Astrocyte of the spinal cord (primary cell): ENCODE measurements at regions not wholly inside any gene's neighbourhood (a gene's known extent, or its start where the extent isn't known, plus 50 kb on each side); places are given as distances from the start of the nearest gene placed in this dataset.
A peak's percentile ranks its signal among the peaks of the same experiment; 100 is the strongest.
"Not testable (repeated sequence)": the region's sequence is repeated elsewhere in the genome, so short reads cannot be mapped to it uniquely, and the experiment has no call there.

ENCODE experiments used
- DNase-seq: peaks from one replicate; pipeline ENCODE4 v3.0.0; 2011; ENCODE audit warnings: low read depth, low spot score
- H3K4me3 ChIP-seq: 2 replicates; pipeline ENCODE4 v1.5.1; 2011; ENCODE audit warnings: low read depth, mild to moderate bottlenecking, low read length, moderate library complexity
- in situ Hi-C: cut with HindIII; loops from 2 replicates; pipeline ENCODE4 v1.10.0; 2017; ENCODE audit warnings: low sequenced_read_pairs
- TF ChIP-seq, protein P1 (sequence below): IDR thresholded peaks from 2 replicates; pipeline ENCODE4 v1.5.1; 2012; ENCODE audit warnings: low read depth, mild to moderate bottlenecking, low read length, inconsistent platforms

DNA sequence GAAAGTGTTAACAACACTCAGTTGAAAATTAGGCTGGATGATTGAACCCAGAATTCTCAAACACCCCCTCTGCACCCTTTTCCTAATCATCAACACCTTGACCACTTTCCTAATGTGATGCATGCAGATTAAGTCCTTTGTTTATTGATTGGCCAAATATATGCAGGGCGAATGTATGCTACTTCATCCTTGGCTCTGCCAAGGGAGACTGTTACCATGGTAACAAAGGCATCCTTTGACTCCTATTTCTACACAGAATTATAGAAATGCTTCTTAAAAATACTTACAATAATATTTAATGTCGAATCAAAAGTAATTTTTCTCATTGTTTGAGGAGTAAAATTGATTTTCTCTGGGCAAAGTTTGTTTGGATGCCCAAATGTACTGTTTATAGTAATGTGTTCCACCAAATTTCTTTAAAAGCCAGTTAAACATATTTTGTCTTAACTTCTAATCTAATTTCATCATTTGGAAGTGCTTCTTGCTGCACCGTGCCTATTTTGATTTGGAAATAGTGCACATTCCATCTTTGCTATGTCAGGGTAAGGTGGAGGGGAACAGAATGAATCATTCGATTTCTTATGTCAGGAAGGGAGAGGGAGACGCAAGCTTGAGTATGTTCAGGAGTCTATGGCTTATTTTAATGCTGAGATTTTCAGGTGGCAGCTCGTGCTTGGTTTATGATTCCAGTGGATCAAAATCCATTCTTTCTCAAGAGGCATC lies 1384.3 kb upstream of the WWC1 start:
- H3K4me3 ChIP-seq: no peak overlapping the region
- DNase-seq: peak; percentile 43
- in situ Hi-C loops: no loop called here
- TF ChIP-seq, protein P1, sequence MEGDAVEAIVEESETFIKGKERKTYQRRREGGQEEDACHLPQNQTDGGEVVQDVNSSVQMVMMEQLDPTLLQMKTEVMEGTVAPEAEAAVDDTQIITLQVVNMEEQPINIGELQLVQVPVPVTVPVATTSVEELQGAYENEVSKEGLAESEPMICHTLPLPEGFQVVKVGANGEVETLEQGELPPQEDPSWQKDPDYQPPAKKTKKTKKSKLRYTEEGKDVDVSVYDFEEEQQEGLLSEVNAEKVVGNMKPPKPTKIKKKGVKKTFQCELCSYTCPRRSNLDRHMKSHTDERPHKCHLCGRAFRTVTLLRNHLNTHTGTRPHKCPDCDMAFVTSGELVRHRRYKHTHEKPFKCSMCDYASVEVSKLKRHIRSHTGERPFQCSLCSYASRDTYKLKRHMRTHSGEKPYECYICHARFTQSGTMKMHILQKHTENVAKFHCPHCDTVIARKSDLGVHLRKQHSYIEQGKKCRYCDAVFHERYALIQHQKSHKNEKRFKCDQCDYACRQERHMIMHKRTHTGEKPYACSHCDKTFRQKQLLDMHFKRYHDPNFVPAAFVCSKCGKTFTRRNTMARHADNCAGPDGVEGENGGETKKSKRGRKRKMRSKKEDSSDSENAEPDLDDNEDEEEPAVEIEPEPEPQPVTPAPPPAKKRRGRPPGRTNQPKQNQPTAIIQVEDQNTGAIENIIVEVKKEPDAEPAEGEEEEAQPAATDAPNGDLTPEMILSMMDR: no peak

DNA sequence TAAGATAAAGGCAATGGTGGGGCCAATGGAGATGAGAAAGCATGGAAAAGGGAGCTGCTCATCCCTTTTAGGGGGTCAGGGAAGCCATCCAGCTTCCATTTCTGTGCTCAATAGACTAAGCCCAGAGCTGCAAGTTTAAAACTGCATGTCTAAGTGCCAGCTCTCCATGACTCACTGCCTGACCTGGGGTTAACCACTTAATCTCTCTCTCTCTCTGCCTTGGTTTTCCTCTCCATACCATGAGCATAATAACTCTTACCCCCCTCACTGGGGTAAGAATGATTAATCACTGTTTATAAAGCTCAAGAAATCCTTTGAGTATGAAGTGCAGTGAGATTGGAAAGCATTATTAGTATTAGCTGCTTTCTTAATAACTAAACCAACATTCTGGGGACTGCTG lies 1382.4 kb upstream of the WWC1 start:
- peak; percentile 82 for DNase-seq
- in situ Hi-C loops: no loop called here
- TF ChIP-seq, protein P1: no peak
- no peak overlapping the region for H3K4me3 ChIP-seq

DNA sequence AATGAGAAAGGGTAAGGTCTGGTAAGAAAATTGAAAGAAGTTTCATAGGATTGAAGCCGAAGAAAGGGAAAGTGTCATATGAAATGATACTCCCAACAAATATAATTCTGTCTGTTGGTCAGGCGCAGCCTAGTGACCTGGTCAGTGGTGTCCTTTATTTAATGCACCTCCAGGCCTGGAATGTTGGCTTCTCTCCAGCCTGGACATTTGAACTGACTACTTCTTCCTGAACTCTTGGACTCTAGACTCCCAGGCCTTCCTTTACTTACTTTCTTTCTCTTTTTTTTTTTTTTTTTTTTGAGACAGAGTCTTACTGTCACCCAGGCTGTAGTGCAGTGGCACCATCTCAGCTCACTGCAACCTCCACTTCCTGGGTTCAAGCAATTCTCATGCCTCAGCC lies 1381.5 kb upstream of the WWC1 start:
- DNase-seq: no peak
- H3K4me3 ChIP-seq: no peak overlapping the region
- in situ Hi-C loops: no loop called here
- TF ChIP-seq, protein P1: no peak

DNA sequence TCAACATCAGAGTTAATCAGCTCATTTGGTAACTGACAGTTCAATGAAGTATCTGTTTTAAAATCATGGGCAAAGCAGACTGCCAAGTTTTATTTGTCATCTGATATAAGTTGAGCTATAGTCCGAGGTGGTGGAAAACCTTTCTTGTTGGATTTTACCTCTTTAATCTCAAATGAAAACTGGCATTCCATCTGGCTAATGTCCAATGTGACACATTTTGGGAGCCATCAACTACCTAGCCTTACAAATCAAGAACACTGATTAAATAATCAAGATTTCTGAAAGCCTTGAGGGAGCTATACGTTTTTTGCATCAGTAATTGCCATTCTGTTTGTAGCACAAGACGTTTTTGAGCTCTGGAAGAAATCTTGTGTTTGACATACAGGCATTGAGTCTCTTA lies 1380.5 kb upstream of the WWC1 start:
- DNase-seq: no peak
- in situ Hi-C loops: no loop called here
- no peak overlapping the region for H3K4me3 ChIP-seq
- TF ChIP-seq, protein P1: no peak

DNA sequence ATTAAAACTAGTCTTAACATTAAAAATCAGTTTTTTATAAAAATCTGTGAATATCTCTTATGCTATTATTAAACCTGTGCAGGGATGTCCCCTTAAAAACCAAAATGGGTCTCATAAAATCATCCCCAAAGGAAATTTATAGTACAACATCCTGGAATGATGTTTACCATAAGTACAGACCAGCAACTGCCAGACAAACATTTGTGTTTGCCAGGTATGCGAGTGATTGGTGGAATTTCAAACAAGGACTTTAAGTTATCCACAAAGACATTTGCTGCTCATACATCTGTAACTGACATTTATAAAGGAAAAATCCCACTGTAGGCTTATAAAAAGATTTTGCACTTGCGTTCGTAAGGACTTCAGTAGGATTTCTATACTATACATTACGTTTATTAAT lies 1375.4 kb upstream of the WWC1 start:
- no peak overlapping the region for H3K4me3 ChIP-seq
- in situ Hi-C loops: no loop called here
- no peak for DNase-seq
- TF ChIP-seq, protein P1: no peak

DNA sequence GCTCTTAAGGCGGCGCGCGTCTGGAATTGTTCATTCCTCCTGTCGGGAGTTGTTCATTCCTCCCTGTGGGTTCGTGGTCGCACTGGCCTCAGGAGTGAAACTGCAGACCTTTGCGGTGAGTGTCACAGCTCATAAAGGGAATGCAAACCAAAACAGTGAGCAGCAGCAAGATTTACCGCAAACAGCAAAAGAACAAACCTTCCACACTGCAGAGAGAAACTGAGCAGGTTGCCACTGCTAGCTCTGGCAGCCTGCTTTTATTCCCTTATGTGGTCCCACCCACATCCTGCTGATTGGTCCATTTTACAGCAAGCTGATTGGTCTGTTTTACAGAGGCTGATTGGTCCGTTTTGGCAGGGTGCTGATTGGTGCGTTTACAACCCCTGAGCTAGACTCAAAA lies 1365.3 kb upstream of the WWC1 start:
- TF ChIP-seq, protein P1: no peak
- H3K4me3 ChIP-seq: no peak overlapping the region
- in situ Hi-C loops: no loop called here
- DNase-seq: no peak

DNA sequence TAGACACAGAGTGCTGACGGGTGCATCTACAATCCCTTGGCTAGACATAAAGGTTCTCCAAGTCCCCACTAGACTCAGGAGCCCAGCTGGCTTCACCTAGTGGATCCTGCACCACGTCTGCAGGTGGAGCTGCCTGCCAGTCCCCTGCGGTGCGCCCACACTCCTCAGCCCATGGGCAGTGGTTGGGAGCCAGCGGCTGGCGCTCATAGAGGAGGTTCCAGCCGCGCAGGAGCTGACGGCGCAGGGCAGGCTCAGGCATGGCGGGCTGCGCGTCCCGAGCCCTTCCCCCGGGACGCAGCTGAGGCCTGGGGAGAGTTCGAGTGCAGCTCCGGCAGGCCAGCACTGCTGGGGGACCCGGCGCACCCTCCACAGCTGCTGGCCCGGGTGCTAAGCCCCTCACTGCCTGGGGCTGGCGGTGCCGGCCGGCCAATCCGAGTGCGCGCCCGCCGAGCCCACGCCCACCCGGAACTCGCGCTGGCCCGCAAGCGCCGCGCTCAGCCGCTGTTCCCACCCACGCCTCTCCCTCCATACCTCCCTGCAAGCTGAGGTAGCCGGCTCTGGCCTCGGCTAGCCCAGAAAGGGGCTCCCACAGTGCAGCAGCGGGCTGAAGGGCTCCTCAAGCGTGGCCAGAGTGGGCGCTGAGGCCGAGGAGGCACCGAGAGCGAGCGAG lies 1364.5 kb upstream of the WWC1 start:
- DNase-seq, H3K4me3 ChIP-seq, in situ Hi-C loops: not testable (repeated sequence)
